NB4 (cell line): ENCODE measurements at regions not wholly inside any gene's neighbourhood (a gene's known extent, or its start where the extent isn't known, plus 50 kb on each side); places are given as distances from the start of the nearest gene placed in this dataset.

Experiments
- MYC ChIP-seq: IDR thresholded peaks from 2 replicates; pipeline ENCODE4 v1.6.1; 2011; ENCODE audit warnings: low read depth, low read length
- POLR2A ChIP-seq: IDR thresholded peaks from 2 replicates; pipeline ENCODE4 v1.6.1; 2011; ENCODE audit warnings: mild to moderate bottlenecking; ENCODE audit not compliant: insufficient read length; ENCODE audit errors: extremely low read depth
- TF ChIP-seq, protein P1 (sequence below): IDR thresholded peaks from one replicate; pipeline ENCODE4 v1.5.1; 2012; ENCODE audit warnings: low read depth, low read length

- TF ChIP-seq, protein P1, sequence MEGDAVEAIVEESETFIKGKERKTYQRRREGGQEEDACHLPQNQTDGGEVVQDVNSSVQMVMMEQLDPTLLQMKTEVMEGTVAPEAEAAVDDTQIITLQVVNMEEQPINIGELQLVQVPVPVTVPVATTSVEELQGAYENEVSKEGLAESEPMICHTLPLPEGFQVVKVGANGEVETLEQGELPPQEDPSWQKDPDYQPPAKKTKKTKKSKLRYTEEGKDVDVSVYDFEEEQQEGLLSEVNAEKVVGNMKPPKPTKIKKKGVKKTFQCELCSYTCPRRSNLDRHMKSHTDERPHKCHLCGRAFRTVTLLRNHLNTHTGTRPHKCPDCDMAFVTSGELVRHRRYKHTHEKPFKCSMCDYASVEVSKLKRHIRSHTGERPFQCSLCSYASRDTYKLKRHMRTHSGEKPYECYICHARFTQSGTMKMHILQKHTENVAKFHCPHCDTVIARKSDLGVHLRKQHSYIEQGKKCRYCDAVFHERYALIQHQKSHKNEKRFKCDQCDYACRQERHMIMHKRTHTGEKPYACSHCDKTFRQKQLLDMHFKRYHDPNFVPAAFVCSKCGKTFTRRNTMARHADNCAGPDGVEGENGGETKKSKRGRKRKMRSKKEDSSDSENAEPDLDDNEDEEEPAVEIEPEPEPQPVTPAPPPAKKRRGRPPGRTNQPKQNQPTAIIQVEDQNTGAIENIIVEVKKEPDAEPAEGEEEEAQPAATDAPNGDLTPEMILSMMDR = no peak
- no peak for TF ChIP-seq MYC
- no peak for TF ChIP-seq POLR2A
Observed at GRCh38 chr6:11851387-11851786, 72.8 kb upstream of the ADTRP start.
